ENCODE measurements at regions not wholly inside any gene's neighbourhood (a gene's known extent, or its start where the extent isn't known, plus 50 kb on each side); places are given as distances from the start of the nearest gene placed in this dataset.

DNA sequence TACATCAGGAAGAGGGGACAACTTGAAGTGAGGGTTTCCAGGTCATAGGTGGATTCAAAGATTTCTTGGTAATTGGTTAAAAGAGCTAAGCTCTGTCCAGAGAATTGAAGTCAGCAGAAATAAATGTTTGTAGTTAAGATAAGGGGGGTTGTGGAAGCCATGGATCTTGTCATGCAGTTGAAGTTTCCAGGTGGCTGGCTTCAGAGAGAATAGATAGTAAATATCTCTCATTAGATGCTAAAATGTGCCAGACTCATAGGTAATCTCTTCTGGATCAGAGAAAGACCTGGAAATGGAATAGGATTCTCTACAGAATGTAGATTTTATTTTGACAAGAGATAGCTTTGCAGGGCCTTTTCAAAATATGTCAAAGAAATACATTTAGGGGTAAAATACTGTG is 491.7 kb downstream of the PRR16 start:
- TF ChIP-seq CTCF (IDR thresholded peaks at IDR 0.05) (no peak), POLR2A (IDR thresholded peaks at IDR 0.05) (no peak)

All from lower leg skin (tissue), 3 donors.